ENCODE measurements at regions not wholly inside any gene's neighbourhood (a gene's known extent, or its start where the extent isn't known, plus 50 kb on each side); places are given as distances from the start of the nearest gene placed in this dataset.

DNA sequence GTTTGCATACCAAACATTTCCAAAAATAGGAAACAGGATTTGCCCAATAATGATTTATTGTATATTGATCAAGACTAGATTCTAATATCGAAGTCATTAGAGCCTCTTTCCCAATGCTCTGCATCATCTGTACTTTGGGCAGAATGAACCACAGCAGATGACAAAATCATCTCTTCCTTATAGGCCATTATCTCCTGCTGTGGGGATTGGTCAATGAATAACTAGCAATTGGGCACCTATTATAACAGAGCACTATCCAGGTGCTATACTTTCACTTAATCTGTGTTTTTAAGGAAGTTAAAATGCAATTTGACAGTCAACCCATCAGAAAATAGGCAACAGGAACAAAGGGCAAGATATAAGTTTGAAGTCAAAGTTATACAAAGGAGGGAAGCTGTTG lies 290.3 kb downstream of the AHR start:
- POLR2A ChIA-PET (ENCODE audit: unreplicated experiment) = no interaction called here
- no peak overlapping the region for H3K4me3 ChIP-seq
- no peak for DNase-seq
- TF ChIP-seq EZH2 (IDR thresholded peaks at IDR 0.05; ENCODE audit: low read depth) = no peak
- TF ChIP-seq, protein P1, sequence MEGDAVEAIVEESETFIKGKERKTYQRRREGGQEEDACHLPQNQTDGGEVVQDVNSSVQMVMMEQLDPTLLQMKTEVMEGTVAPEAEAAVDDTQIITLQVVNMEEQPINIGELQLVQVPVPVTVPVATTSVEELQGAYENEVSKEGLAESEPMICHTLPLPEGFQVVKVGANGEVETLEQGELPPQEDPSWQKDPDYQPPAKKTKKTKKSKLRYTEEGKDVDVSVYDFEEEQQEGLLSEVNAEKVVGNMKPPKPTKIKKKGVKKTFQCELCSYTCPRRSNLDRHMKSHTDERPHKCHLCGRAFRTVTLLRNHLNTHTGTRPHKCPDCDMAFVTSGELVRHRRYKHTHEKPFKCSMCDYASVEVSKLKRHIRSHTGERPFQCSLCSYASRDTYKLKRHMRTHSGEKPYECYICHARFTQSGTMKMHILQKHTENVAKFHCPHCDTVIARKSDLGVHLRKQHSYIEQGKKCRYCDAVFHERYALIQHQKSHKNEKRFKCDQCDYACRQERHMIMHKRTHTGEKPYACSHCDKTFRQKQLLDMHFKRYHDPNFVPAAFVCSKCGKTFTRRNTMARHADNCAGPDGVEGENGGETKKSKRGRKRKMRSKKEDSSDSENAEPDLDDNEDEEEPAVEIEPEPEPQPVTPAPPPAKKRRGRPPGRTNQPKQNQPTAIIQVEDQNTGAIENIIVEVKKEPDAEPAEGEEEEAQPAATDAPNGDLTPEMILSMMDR (conservative IDR thresholded peaks at IDR 0.05) = no peak
- H3K4me1 ChIP-seq (replicated peaks; ENCODE audit: insufficient read depth) = no peaks in the 10 kb centered on the region
- H3K79me2 ChIP-seq (ENCODE audit: low read depth) = no peaks in the 10 kb centered on the region
- intact Hi-C loops (cut with micrococcal nuclease; ENCODE audit: unreplicated experiment) = no loop called here
- H3K4me2 ChIP-seq = no peak overlapping the region
- H3K9me2 ChIP-seq (ENCODE audit: insufficient read depth) = no peaks in the 10 kb centered on the region; the same call in 1 of the 2 replicates
- no TSS peak for BruUV-seq (replicated peaks)
- H3K27ac ChIP-seq = no peak overlapping the region
- no peaks in the 10 kb centered on the region for H3K27me3 ChIP-seq (ENCODE audit: insufficient read depth, low read depth)
- H2AFZ ChIP-seq = no peak overlapping the region
- H4K20me1 ChIP-seq (ENCODE audit: insufficient read depth) = no peaks in the 10 kb centered on the region
- CTCF ChIA-PET = no interaction called here
- no peaks in the 10 kb centered on the region for H3K36me3 ChIP-seq (ENCODE audit: low read depth)
- H3K9me3 ChIP-seq (ENCODE audit: insufficient read depth, low read depth) = peaks cover 3% of the 10 kb centered on the region; the same call in 1 of the 2 replicates
- no peaks in the 10 kb centered on the region for H3F3A ChIP-seq (ENCODE audit: insufficient read depth, low read depth)

DNA sequence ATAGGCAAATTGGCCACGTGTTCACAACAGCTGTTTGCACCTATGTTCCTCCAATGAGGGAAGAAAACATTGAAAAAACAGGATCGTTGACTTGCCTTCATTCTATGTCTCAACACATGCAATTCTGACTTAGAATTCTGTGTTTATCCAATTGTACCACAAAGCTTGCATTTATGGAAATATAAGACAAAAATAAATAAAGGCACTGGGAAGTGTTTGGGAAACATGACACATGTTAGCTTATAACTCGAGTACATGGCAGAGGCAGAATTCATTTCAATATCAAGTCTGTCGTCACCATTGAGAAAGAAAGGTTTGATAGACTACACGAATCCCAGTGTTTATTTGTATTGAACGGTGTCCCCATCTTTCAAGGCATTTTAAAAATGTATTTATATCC lies 291.2 kb downstream of the AHR start:
- H3K79me2 ChIP-seq (ENCODE audit: low read depth) = no peaks in the 10 kb centered on the region
- CTCF ChIA-PET = no interaction called here
- TF ChIP-seq EZH2 (IDR thresholded peaks at IDR 0.05; ENCODE audit: low read depth) = no peak
- TF ChIP-seq, protein P1 (conservative IDR thresholded peaks at IDR 0.05) = no peak
- intact Hi-C loops (cut with micrococcal nuclease; ENCODE audit: unreplicated experiment) = no loop called here
- no peaks in the 10 kb centered on the region for H3F3A ChIP-seq (ENCODE audit: insufficient read depth, low read depth)
- no peak overlapping the region for H3K4me2 ChIP-seq
- no peak overlapping the region for H2AFZ ChIP-seq
- H3K4me3 ChIP-seq = no peak overlapping the region
- H3K9me3 ChIP-seq (ENCODE audit: insufficient read depth, low read depth) = peaks cover 3% of the 10 kb centered on the region; the same call in 1 of the 2 replicates
- H3K4me1 ChIP-seq (replicated peaks; ENCODE audit: insufficient read depth) = no peaks in the 10 kb centered on the region
- no peaks in the 10 kb centered on the region for H3K36me3 ChIP-seq (ENCODE audit: low read depth)
- H4K20me1 ChIP-seq (ENCODE audit: insufficient read depth) = no peaks in the 10 kb centered on the region
- POLR2A ChIA-PET (ENCODE audit: unreplicated experiment) = no interaction called here
- no peak overlapping the region for H3K27ac ChIP-seq
- no peaks in the 10 kb centered on the region for H3K27me3 ChIP-seq (ENCODE audit: insufficient read depth, low read depth)
- no peaks in the 10 kb centered on the region for H3K9me2 ChIP-seq (ENCODE audit: insufficient read depth)
- no TSS peak for BruUV-seq (replicated peaks)
- DNase-seq = peak in 1 of 2 experiments; percentile 31

DNA sequence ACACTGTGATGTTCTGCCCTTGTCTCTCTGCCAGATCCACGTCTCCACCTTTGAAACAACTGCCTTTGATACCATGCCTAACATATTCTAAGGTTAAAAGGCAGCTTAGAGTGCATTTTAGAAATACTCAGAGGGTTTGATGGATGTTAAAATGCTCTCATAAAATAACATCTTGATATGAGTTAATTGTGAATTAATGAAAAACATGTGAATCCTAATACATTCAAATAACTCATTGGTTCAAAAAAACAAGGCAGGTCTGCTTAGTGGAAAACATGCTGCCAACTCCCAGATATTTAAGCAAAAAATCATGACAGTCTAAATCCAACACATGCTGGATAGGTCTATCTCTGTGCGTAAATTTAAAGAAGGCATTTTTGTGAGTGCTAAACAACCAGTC lies 291.8 kb downstream of the AHR start:
- CTCF ChIA-PET = no interaction called here
- Histone ChIP-seq H3K9me3 (ENCODE audit: insufficient read depth, low read depth) (0 out of 2 replicates have a peak, but pooled peaks cover 3% of the 10 kb centered on the region), H3K4me1 (replicated peaks; ENCODE audit: insufficient read depth) (no peaks in the 10 kb centered on the region), H3K36me3 (ENCODE audit: low read depth) (no peaks in the 10 kb centered on the region), H3K27ac (no peak overlapping the region), H2AFZ (no peak overlapping the region), H3K4me3 (no peak overlapping the region), H4K20me1 (ENCODE audit: insufficient read depth) (no peaks in the 10 kb centered on the region), H3K79me2 (ENCODE audit: low read depth) (no peaks in the 10 kb centered on the region), H3K27me3 (ENCODE audit: insufficient read depth, low read depth) (no peaks in the 10 kb centered on the region), H3F3A (ENCODE audit: insufficient read depth, low read depth) (no peaks in the 10 kb centered on the region), H3K4me2 (no peak overlapping the region), H3K9me2 (ENCODE audit: insufficient read depth) (no peaks in the 10 kb centered on the region)
- POLR2A ChIA-PET (ENCODE audit: unreplicated experiment) = no interaction called here
- intact Hi-C loops (cut with micrococcal nuclease; ENCODE audit: unreplicated experiment) = no loop called here
- no TSS peak for BruUV-seq (replicated peaks)
- peak in 1 of 2 experiments; percentile 24 for DNase-seq
- TF ChIP-seq, protein P1 (conservative IDR thresholded peaks at IDR 0.05) = no peak

Data from PC-9 (cell line).